Mesendoderm (in vitro differentiated cells): ENCODE measurements at regions not wholly inside any gene's neighbourhood (a gene's known extent, or its start where the extent isn't known, plus 50 kb on each side); places are given as distances from the start of the nearest gene placed in this dataset.

Experiments used
- DNase-seq: peaks from one replicate; pipeline ENCODE4 v3.0.0; 2013
- H2AK5ac ChIP-seq: 2 replicates; pipeline ENCODE4 v1.6.1; 2013; ENCODE audit warnings: low read length, inconsistent platforms
- H2BK120ac ChIP-seq: 2 replicates; pipeline ENCODE4 v1.6.1; 2013; ENCODE audit warnings: low read depth, mild to moderate bottlenecking, low read length, moderate library complexity, mixed read lengths
- H2BK15ac ChIP-seq: replicated peaks from 2 replicates; pipeline ENCODE4 v1.6.1; 2013; ENCODE audit warnings: low read depth, mild to moderate bottlenecking, moderate library complexity
- H2BK5ac ChIP-seq: 2 replicates; pipeline ENCODE4 v1.6.1; 2013; ENCODE audit warnings: low read length, inconsistent platforms
- H3K18ac ChIP-seq: 2 replicates; pipeline ENCODE4 v1.6.1; 2013; ENCODE audit warnings: mild to moderate bottlenecking, low read length, mixed read lengths
- H3K23ac ChIP-seq: one replicate; pipeline ENCODE4 v1.6.1; 2013; ENCODE audit warnings: low read length
- H3K27ac ChIP-seq: 2 replicates; pipeline ENCODE4 v1.5.1; 2013; ENCODE audit warnings: low read depth, mild to moderate bottlenecking, inconsistent platforms, low read length, moderate library complexity
- H3K27me3 ChIP-seq: 2 replicates; pipeline ENCODE4 v1.6.1; 2013; ENCODE audit warnings: low read length, control low read depth, mild to moderate bottlenecking, inconsistent platforms; ENCODE audit not compliant: insufficient read depth, poor library complexity
- H3K36me3 ChIP-seq: 2 replicates; pipeline ENCODE4 v1.6.1; 2013; ENCODE audit warnings: low read length, inconsistent platforms; ENCODE audit not compliant: control insufficient read depth, insufficient read depth
- H3K4ac ChIP-seq: one replicate; pipeline ENCODE4 v1.6.1; 2013; ENCODE audit warnings: low read depth, mild to moderate bottlenecking, low read length, moderate library complexity
- H3K4me1 ChIP-seq: 2 replicates; pipeline ENCODE4 v1.6.1; 2013; ENCODE audit warnings: low read depth, low read length, inconsistent platforms; ENCODE audit not compliant: control insufficient read depth
- H3K4me2 ChIP-seq: 2 replicates; pipeline ENCODE4 v1.6.1; 2013; ENCODE audit warnings: low read length
- H3K4me3 ChIP-seq: 2 replicates; pipeline ENCODE4 v1.5.1; 2013; ENCODE audit warnings: mild to moderate bottlenecking, low read length
- H3K56ac ChIP-seq: one replicate; pipeline ENCODE4 v1.6.1; 2013; ENCODE audit warnings: low read length
- H3K79me1 ChIP-seq: 2 replicates; pipeline ENCODE4 v1.6.1; 2013; ENCODE audit warnings: low read length, inconsistent platforms
- H3K79me2 ChIP-seq: 2 replicates; pipeline ENCODE4 v1.6.1; 2013; ENCODE audit warnings: mild to moderate bottlenecking, low read length; ENCODE audit not compliant: control insufficient read depth, insufficient read depth
- H3K9ac ChIP-seq: 2 replicates; pipeline ENCODE4 v1.6.1; 2013; ENCODE audit warnings: low read length, inconsistent platforms
- H4K5ac ChIP-seq: one replicate; pipeline ENCODE4 v1.6.1; 2013; ENCODE audit warnings: low read length
- H4K8ac ChIP-seq: one replicate; pipeline ENCODE4 v1.6.1; 2013; ENCODE audit warnings: low read depth, mild to moderate bottlenecking, control low read depth, low read length, moderate library complexity
- WGBS: extraction: QIAGEN DNeasy Blood & Tissue Kit; methylation state at CpG from one replicate; pipeline ENCODE4 v1.1.7; 2013; ENCODE audit warnings: low lambda C conversion rate, missing lambda C conversion rate; ENCODE audit not compliant: insufficient coverage; ENCODE audit errors: extremely low coverage; 5-methylcytosine and 5-hydroxymethylcytosine counted together

DNA sequence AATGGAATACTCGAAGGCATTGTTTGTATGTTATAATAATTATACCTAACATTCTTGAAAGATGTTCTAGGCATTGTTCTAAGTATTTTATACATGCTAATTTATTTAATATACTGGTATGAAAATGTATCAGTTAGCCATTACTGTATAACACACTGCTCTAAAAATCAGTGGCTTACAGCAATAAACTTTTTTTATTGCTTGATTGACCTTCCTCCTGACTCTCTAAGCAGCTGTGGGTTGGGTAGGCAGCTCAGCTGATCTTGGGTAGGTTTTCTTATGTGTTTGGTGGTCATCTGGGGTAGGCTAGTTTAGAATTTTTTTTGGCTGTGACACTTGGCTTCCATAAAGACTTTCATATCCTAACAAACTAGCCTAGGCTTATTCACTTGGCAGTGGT lies 100.2 kb upstream of the SYT6 start:
- H3K36me3 ChIP-seq = no peaks in the 10 kb centered on the region
- no peak overlapping the region for H2BK5ac ChIP-seq
- H2BK120ac ChIP-seq = no peak overlapping the region
- H3K18ac ChIP-seq = no peak overlapping the region
- WGBS = 100% methylated on average over 1 of the region's 1 CpG
- no peak overlapping the region for H3K9ac ChIP-seq
- H3K56ac ChIP-seq = no peak overlapping the region
- no peaks in the 10 kb centered on the region for H3K27me3 ChIP-seq
- H2AK5ac ChIP-seq = no peak overlapping the region
- no peak overlapping the region for H3K4me2 ChIP-seq
- no peaks in the 10 kb centered on the region for H3K79me2 ChIP-seq
- no peak overlapping the region for H3K27ac ChIP-seq
- no peaks in the 10 kb centered on the region for H3K79me1 ChIP-seq
- H4K5ac ChIP-seq = no peak overlapping the region
- no peak overlapping the region for H2BK15ac ChIP-seq
- H3K4ac ChIP-seq = no peak overlapping the region
- DNase-seq = no peak
- H3K23ac ChIP-seq = no peak overlapping the region
- no peak overlapping the region for H3K4me3 ChIP-seq
- H4K8ac ChIP-seq = no peak overlapping the region
- no peaks in the 10 kb centered on the region for H3K4me1 ChIP-seq

DNA sequence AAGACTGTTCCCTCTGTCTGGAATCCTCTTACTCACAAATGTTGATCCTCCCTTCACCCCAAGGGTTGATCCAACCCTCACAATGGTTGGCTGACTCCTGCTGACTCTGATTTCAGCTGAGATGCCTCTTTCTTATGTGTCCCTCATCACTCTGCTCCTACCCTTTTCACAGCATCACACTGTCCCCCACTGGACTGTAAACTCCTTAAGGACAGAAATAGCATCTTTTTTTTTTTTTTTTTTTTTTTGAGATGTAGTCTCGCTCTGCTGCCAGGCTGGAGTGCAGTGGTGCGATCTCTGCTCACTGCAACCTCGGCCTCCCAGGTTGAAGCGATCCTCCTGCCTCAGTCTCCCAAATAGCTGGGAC lies 97.9 kb upstream of the SYT6 start:
- Histone ChIP-seq H3K79me1 (no peaks in the 10 kb centered on the region), H2BK120ac (no peak overlapping the region), H3K27me3 (no peaks in the 10 kb centered on the region), H4K5ac (no peak overlapping the region), H4K8ac (no peak overlapping the region), H3K4me1 (no peaks in the 10 kb centered on the region), H3K23ac (no peak overlapping the region), H3K18ac (no peak overlapping the region), H3K36me3 (no peaks in the 10 kb centered on the region), H3K4me3 (no peak overlapping the region), H2AK5ac (no peak overlapping the region), H3K4me2 (no peak overlapping the region), H2BK5ac (no peak overlapping the region), H3K27ac (no peak overlapping the region), H2BK15ac (no peak overlapping the region), H3K79me2 (no peaks in the 10 kb centered on the region), H3K4ac (no peak overlapping the region), H3K56ac (no peak overlapping the region), H3K9ac (no peak overlapping the region)
- WGBS = no CpG with 5 or more reads among the region's 4 CpGs
- no peak for DNase-seq

DNA sequence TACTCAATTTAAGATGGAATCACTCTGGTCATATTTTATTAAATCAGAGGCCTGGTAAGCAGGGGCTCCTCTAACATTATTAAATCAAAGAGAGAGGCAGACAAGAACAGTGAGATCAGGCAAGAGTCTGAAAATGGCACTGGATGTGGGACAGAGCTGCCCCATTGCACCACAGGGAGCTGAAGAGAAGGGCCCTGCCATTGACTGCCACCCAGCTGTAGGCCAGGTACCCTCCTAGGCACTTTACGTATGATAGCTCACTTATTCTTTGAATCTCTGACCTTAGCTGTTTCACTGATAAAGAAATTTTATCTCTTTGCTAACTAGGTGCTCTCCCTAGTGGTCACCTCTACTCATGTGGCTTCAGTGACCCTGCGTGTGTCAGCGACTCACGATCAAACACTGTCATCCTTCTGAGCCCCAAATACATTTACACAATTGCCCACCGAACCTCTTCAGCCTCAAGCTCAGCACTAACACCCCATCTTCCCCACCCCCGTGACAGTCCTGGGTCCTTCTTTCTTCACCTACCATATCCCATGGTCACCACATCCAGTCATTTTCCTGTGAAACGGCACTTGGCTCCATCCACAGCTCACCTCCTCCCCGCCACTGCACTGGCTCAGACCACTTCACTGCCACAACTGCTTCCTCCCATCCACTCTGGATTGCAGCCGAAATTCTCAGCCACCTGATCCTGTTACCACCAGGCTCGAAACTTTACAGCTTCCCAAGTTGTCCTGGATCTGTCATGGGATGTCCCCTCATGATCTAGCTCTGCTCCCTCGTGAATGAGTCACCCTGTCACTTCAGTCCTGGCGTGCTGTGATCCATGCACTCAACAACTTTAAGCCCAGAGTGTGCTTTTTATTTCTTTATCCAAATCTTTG lies 97.3 kb upstream of the SYT6 start:
- WGBS = no CpG with 5 or more reads among the region's 12 CpGs
- Histone ChIP-seq H3K27ac (no peak overlapping the region), H3K27me3 (no peaks in the 10 kb centered on the region), H2BK15ac (no peak overlapping the region), H2AK5ac (no peak overlapping the region), H2BK5ac (no peak overlapping the region), H3K4ac (no peak overlapping the region), H3K9ac (no peak overlapping the region), H3K4me2 (no peak overlapping the region), H3K4me1 (no peaks in the 10 kb centered on the region), H3K36me3 (no peaks in the 10 kb centered on the region), H3K18ac (no peak overlapping the region), H4K8ac (no peak overlapping the region), H3K79me2 (no peaks in the 10 kb centered on the region), H3K23ac (no peak overlapping the region), H4K5ac (no peak overlapping the region), H3K79me1 (no peaks in the 10 kb centered on the region), H2BK120ac (no peak overlapping the region), H3K4me3 (no peak overlapping the region), H3K56ac (no peak overlapping the region)
- no peak for DNase-seq

DNA sequence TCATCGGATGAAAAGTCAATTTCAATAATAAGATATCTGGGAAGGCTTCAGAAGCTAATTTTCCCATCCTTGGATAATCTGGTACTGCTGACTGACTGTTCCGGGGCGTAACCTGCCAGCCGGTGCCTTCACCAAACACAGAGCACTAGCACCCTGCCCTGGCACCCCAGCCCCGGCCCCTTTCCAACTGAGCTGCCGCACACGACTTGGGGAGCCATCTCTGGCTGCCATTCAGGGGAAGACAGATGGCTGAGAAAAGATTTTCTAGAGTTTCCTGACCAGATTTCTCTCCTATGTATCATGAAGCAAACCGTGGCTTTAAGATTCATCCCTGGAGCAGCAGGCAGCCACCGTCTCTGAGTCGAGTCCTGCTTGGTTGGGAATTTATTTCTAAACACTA lies 96.0 kb upstream of the SYT6 start:
- Histone ChIP-seq H3K23ac (no peak overlapping the region), H2BK120ac (no peak overlapping the region), H2BK5ac (no peak overlapping the region), H3K27me3 (no peaks in the 10 kb centered on the region), H3K4me3 (no peak overlapping the region), H2AK5ac (no peak overlapping the region), H4K8ac (no peak overlapping the region), H4K5ac (no peak overlapping the region), H2BK15ac (no peak overlapping the region), H3K9ac (no peak overlapping the region), H3K4me1 (no peaks in the 10 kb centered on the region), H3K4me2 (no peak overlapping the region), H3K4ac (no peak overlapping the region), H3K18ac (no peak overlapping the region), H3K27ac (no peak overlapping the region), H3K56ac (no peak overlapping the region), H3K79me1 (no peaks in the 10 kb centered on the region), H3K36me3 (no peaks in the 10 kb centered on the region), H3K79me2 (no peaks in the 10 kb centered on the region)
- no peak for DNase-seq
- WGBS = no CpG with 5 or more reads among the region's 10 CpGs

DNA sequence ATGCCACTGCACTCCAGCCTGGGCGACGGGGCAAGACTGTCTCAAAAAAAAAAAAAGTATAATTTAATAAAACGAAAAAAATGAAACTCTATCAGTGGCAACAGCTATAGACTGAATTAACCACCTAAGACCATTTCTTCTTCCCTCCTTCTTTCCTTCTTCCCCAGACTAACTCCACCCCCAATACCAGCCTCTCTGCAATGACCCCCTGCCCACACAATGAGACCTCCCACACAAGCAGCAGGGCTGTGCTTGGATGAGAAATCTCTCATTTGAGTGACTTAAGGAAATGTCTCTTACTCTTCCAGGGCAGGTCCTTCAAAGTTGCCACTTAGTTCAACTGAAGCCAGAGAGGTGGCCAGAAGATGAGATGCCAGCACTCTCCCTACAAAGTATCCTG lies 94.5 kb upstream of the SYT6 start:
- Histone ChIP-seq H3K27ac (no peak overlapping the region), H2BK5ac (no peak overlapping the region), H2BK120ac (no peak overlapping the region), H4K8ac (no peak overlapping the region), H3K4me3 (no peak overlapping the region), H3K36me3 (no peaks in the 10 kb centered on the region), H3K4ac (no peak overlapping the region), H3K27me3 (no peaks in the 10 kb centered on the region), H4K5ac (no peak overlapping the region), H3K4me2 (no peak overlapping the region), H3K4me1 (no peaks in the 10 kb centered on the region), H3K18ac (no peak overlapping the region), H2BK15ac (no peak overlapping the region), H3K23ac (no peak overlapping the region), H3K9ac (no peak overlapping the region), H2AK5ac (no peak overlapping the region), H3K79me1 (no peaks in the 10 kb centered on the region), H3K56ac (no peak overlapping the region), H3K79me2 (no peaks in the 10 kb centered on the region)
- WGBS = no CpG with 5 or more reads among the region's 3 CpGs
- DNase-seq = no peak
